ENCODE measurements at regions not wholly inside any gene's neighbourhood (a gene's known extent, or its start where the extent isn't known, plus 50 kb on each side); places are given as distances from the start of the nearest gene placed in this dataset.

- RAD21 ChIA-PET (ENCODE audit: low non-redundant PET in 1 of 2, low total read pairs in 2 of 2, uncharacterized antibody in 2 of 2, unreplicated experiment in 2 of 2), result no interaction called here
- Histone ChIP-seq H3K4me1 (ENCODE audit: control insufficient read depth in 1 of 2, insufficient read depth in 2 of 2, low read length in 2 of 2) (no peaks in the 10 kb centered on the region), H3K4me3 (replicated peaks in 1 of 2; ENCODE audit: low read depth in 1 of 2, low read length in 2 of 2) (no peak overlapping the region), H3K79me2 (ENCODE audit: insufficient read depth, low read length) (no peaks in the 10 kb centered on the region), H3K9me2 (ENCODE audit: insufficient read depth) (no peaks in the 10 kb centered on the region), H3K36me3 (ENCODE audit: control insufficient read depth in 1 of 2, insufficient read depth in 2 of 2, low read length in 2 of 2) (no peaks in the 10 kb centered on the region), H3K27me3 (ENCODE audit: insufficient read depth, low read length) (peaks cover 33% of the 10 kb centered on the region; the same call in 1 of the 2 replicates), H3K27ac (ENCODE audit: low read depth, low read length) (no peak overlapping the region), H3K4me2 (ENCODE audit: low read length) (no peak overlapping the region), H3K9ac (ENCODE audit: low read length) (no peak overlapping the region), H2AFZ (ENCODE audit: low read depth, low read length, poor library complexity, severe bottlenecking) (no peak overlapping the region), H3K9me3 (ENCODE audit: control insufficient read depth in 1 of 2, insufficient read depth in 1 of 2, low read depth in 1 of 2, low read length in 2 of 2) (no peaks in the 10 kb centered on the region), H4K20me1 (ENCODE audit: insufficient read depth) (no peaks in the 10 kb centered on the region)
- DNase-seq (ENCODE audit: low read depth, low spot score) (no peak), ATAC-seq (no peak)
- no peak for TF ChIP-seq EZH2 (IDR thresholded peaks at IDR 0.05)
- no peak for TF ChIP-seq CTCF (IDR thresholded peaks at IDR 0.05 in 2 of 3, conservative IDR thresholded peaks at IDR 0.05 in 1 of 3; ENCODE audit: borderline replicate concordance in 1 of 3, insufficient read depth in 1 of 3, low read depth in 2 of 3, low read length in 2 of 3)
- TF ChIP-seq EZH2phosphoT487 (IDR thresholded peaks at IDR 0.05; ENCODE audit: borderline replicate concordance), result no peak
- TF ChIP-seq POLR2A (IDR thresholded peaks at IDR 0.05; ENCODE audit: borderline replicate concordance, extremely low read depth, insufficient read depth, insufficient read length), result no peak
- TF ChIP-seq EGR1 (IDR thresholded peaks at IDR 0.05; ENCODE audit: low read depth), result no peak
- no peak for TF ChIP-seq ZNF274 (IDR thresholded peaks at IDR 0.05; ENCODE audit: low read depth, low read length)
- no TSS peak for BruUV-seq (replicated peaks)
- POLR2A ChIA-PET, result no interaction called here
- intact Hi-C loops (cut with micrococcal nuclease), result no loop called here
- CTCF ChIA-PET, result no interaction called here
These were observed 181.5 kb upstream of the PDE1C start for GRCh38 chr7:32251659-32252058.

GRCh38 chr7:32250471-32251260 is 180.5 kb upstream of the PDE1C start:
- ATAC-seq, result no peak
- CTCF ChIA-PET, result no interaction called here
- Histone ChIP-seq H3K4me3 (replicated peaks in 1 of 2; ENCODE audit: low read depth in 1 of 2, low read length in 2 of 2) (no peak overlapping the region), H4K20me1 (ENCODE audit: insufficient read depth) (no peaks in the 10 kb centered on the region), H3K27me3 (ENCODE audit: insufficient read depth, low read length) (peaks cover 37% of the 10 kb centered on the region), H3K36me3 (ENCODE audit: control insufficient read depth in 1 of 2, insufficient read depth in 2 of 2, low read length in 2 of 2) (no peaks in the 10 kb centered on the region), H3K9me3 (ENCODE audit: control insufficient read depth in 1 of 2, insufficient read depth in 1 of 2, low read depth in 1 of 2, low read length in 2 of 2) (no peaks in the 10 kb centered on the region), H3K79me2 (ENCODE audit: insufficient read depth, low read length) (no peaks in the 10 kb centered on the region), H3K9ac (ENCODE audit: low read length) (no peak overlapping the region), H3K9me2 (ENCODE audit: insufficient read depth) (no peaks in the 10 kb centered on the region), H3K4me2 (ENCODE audit: low read length) (no peak overlapping the region), H2AFZ (ENCODE audit: low read depth, low read length, poor library complexity, severe bottlenecking) (no peak overlapping the region), H3K27ac (ENCODE audit: low read depth, low read length) (no peak overlapping the region), H3K4me1 (ENCODE audit: control insufficient read depth in 1 of 2, insufficient read depth in 2 of 2, low read length in 2 of 2) (no peaks in the 10 kb centered on the region)
- BruUV-seq (replicated peaks), result no TSS peak
- RAD21 ChIA-PET (ENCODE audit: low non-redundant PET in 1 of 2, low total read pairs in 2 of 2, uncharacterized antibody in 2 of 2, unreplicated experiment in 2 of 2), result no interaction called here
- no peak for DNase-seq (ENCODE audit: low read depth, low spot score)
- intact Hi-C loops (cut with micrococcal nuclease), result no loop called here
- POLR2A ChIA-PET, result no interaction called here
- TF ChIP-seq POLR2A (IDR thresholded peaks at IDR 0.05; ENCODE audit: borderline replicate concordance, extremely low read depth, insufficient read depth, insufficient read length) (no peak), ELF1 (IDR thresholded peaks at IDR 0.05; ENCODE audit: borderline replicate concordance, low read depth) (no peak), JUND (IDR thresholded peaks at IDR 0.05) (no peak), MAX (IDR thresholded peaks at IDR 0.05) (no peak), SRF (IDR thresholded peaks at IDR 0.05; ENCODE audit: low read depth) (no peak), CEBPB (IDR thresholded peaks at IDR 0.05; ENCODE audit: low read depth) (no peak), SIN3A (IDR thresholded peaks at IDR 0.05; ENCODE audit: low read depth) (no peak), YY1 (IDR thresholded peaks at IDR 0.05; ENCODE audit: extremely low read depth, insufficient replicate concordance, low read depth, low read length) (no peak), CTCF (IDR thresholded peaks at IDR 0.05 in 2 of 3, conservative IDR thresholded peaks at IDR 0.05 in 1 of 3; ENCODE audit: borderline replicate concordance in 1 of 3, insufficient read depth in 1 of 3, low read depth in 2 of 3, low read length in 2 of 3) (no peak), SP1 (IDR thresholded peaks at IDR 0.05; ENCODE audit: low read depth) (no peak), EZH2phosphoT487 (IDR thresholded peaks at IDR 0.05; ENCODE audit: borderline replicate concordance) (no peak), TCF7L2 (IDR thresholded peaks at IDR 0.05; ENCODE audit: borderline replicate concordance, extremely low read depth, insufficient read depth, insufficient read length) (no peak), EGR1 (IDR thresholded peaks at IDR 0.05; ENCODE audit: low read depth) (no peak)

Data from HCT116 (cell line).